ENCODE measurements at regions not wholly inside any gene's neighbourhood (a gene's known extent, or its start where the extent isn't known, plus 50 kb on each side); places are given as distances from the start of the nearest gene placed in this dataset.
A peak's percentile ranks its signal among the peaks of the same experiment; 100 is the strongest.

GRCh38 chrX:143455046-143455445 lies 62.2 kb downstream of the SPANXN3 start:
- no peaks in the 10 kb centered on the region for H3K9me3 ChIP-seq (ENCODE audit: low read depth, low read length)
- TF ChIP-seq POLR2AphosphoS5 (IDR thresholded peaks at IDR 0.05; ENCODE audit: borderline replicate concordance, low read depth, low read length) (no peak), FOXP2 (optimal IDR thresholded peaks at IDR 0.05; ENCODE audit: control extremely low read depth, extremely low read length, insufficient read depth) (no peak)
- no peak overlapping the region for H3K9ac ChIP-seq (ENCODE audit: insufficient read length)
- H3K4me3 ChIP-seq: no peak overlapping the region
- no peak for DNase-seq (ENCODE audit: low read depth, low spot score)
- no peak overlapping the region for H3K27ac ChIP-seq
- H3K36me3 ChIP-seq (ENCODE audit: insufficient read depth, low read length): no peaks in the 10 kb centered on the region

- no peak for TF ChIP-seq POLR2AphosphoS5 (IDR thresholded peaks at IDR 0.05; ENCODE audit: borderline replicate concordance, low read depth, low read length)
- TF ChIP-seq EZH2 (IDR thresholded peaks at IDR 0.05): no peak
- TF ChIP-seq FOXP2 (optimal IDR thresholded peaks at IDR 0.05; ENCODE audit: control extremely low read depth, extremely low read length, insufficient read depth): no peak
These were observed 79.8 kb downstream of the SPANXN3 start for GRCh38 chrX:143437439-143437838.

GRCh38 chrX:143435916-143436315 lies 81.4 kb downstream of the SPANXN3 start:
- no peak for DNase-seq (ENCODE audit: low read depth, low spot score)
- no peaks in the 10 kb centered on the region for H3K9me3 ChIP-seq (ENCODE audit: low read depth, low read length)
- no peak for TF ChIP-seq POLR2AphosphoS5 (IDR thresholded peaks at IDR 0.05; ENCODE audit: borderline replicate concordance, low read depth, low read length)
- TF ChIP-seq EZH2 (IDR thresholded peaks at IDR 0.05): no peak
- TF ChIP-seq FOXP2 (optimal IDR thresholded peaks at IDR 0.05; ENCODE audit: control extremely low read depth, extremely low read length, insufficient read depth): no peak
- no peak overlapping the region for H3K4me3 ChIP-seq
- no peaks in the 10 kb centered on the region for H3K36me3 ChIP-seq (ENCODE audit: insufficient read depth, low read length)
- H3K27ac ChIP-seq: no peak overlapping the region
- H3K9ac ChIP-seq (ENCODE audit: insufficient read length): no peak overlapping the region

More at GRCh38 chrX:143437439-143437838, 79.8 kb downstream of the SPANXN3 start:
- Histone ChIP-seq H3K36me3 (ENCODE audit: insufficient read depth, low read length) (no peaks in the 10 kb centered on the region), H3K4me3 (no peak overlapping the region), H3K27ac (no peak overlapping the region), H3K9ac (ENCODE audit: insufficient read length) (no peak overlapping the region), H3K9me3 (ENCODE audit: low read depth, low read length) (no peaks in the 10 kb centered on the region)
- DNase-seq (ENCODE audit: low read depth, low spot score): peak; percentile 1

GRCh38 chrX:143429811-143430210 lies 87.5 kb downstream of the SPANXN3 start:
- H3K9ac ChIP-seq (ENCODE audit: insufficient read length): no peak overlapping the region
- TF ChIP-seq POLR2AphosphoS5 (IDR thresholded peaks at IDR 0.05; ENCODE audit: borderline replicate concordance, low read depth, low read length) (no peak), FOXP2 (optimal IDR thresholded peaks at IDR 0.05; ENCODE audit: control extremely low read depth, extremely low read length, insufficient read depth) (no peak), EZH2 (IDR thresholded peaks at IDR 0.05) (no peak)
- H3K27ac ChIP-seq: no peak overlapping the region
- no peak overlapping the region for H3K4me3 ChIP-seq
- H3K9me3 ChIP-seq (ENCODE audit: low read depth, low read length): no peaks in the 10 kb centered on the region
- DNase-seq (ENCODE audit: low read depth, low spot score): no peak
- no peaks in the 10 kb centered on the region for H3K36me3 ChIP-seq (ENCODE audit: insufficient read depth, low read length)

GRCh38 chrX:143429131-143429530 lies 88.1 kb downstream of the SPANXN3 start:
- H3K4me3 ChIP-seq: no peak overlapping the region
- no peak overlapping the region for H3K9ac ChIP-seq (ENCODE audit: insufficient read length)
- no peak for DNase-seq (ENCODE audit: low read depth, low spot score)
- H3K36me3 ChIP-seq (ENCODE audit: insufficient read depth, low read length): no peaks in the 10 kb centered on the region
- TF ChIP-seq FOXP2 (optimal IDR thresholded peaks at IDR 0.05; ENCODE audit: control extremely low read depth, extremely low read length, insufficient read depth): no peak
- no peak for TF ChIP-seq POLR2AphosphoS5 (IDR thresholded peaks at IDR 0.05; ENCODE audit: borderline replicate concordance, low read depth, low read length)
- TF ChIP-seq EZH2 (IDR thresholded peaks at IDR 0.05): no peak
- H3K9me3 ChIP-seq (ENCODE audit: low read depth, low read length): no peaks in the 10 kb centered on the region
- no peak overlapping the region for H3K27ac ChIP-seq

- no peak overlapping the region for H3K4me3 ChIP-seq
- DNase-seq (ENCODE audit: low read depth, low spot score): no peak
- H3K36me3 ChIP-seq (ENCODE audit: insufficient read depth, low read length): no peaks in the 10 kb centered on the region
- no peaks in the 10 kb centered on the region for H3K9me3 ChIP-seq (ENCODE audit: low read depth, low read length)
- H3K27ac ChIP-seq: no peak overlapping the region
- no peak for TF ChIP-seq POLR2AphosphoS5 (IDR thresholded peaks at IDR 0.05; ENCODE audit: borderline replicate concordance, low read depth, low read length)
- TF ChIP-seq FOXP2 (optimal IDR thresholded peaks at IDR 0.05; ENCODE audit: control extremely low read depth, extremely low read length, insufficient read depth): no peak
- no peak for TF ChIP-seq EZH2 (IDR thresholded peaks at IDR 0.05)
- no peak overlapping the region for H3K9ac ChIP-seq (ENCODE audit: insufficient read length)
These were observed 116.1 kb downstream of the SPANXN3 start for GRCh38 chrX:143401160-143401559.

GRCh38 chrX:143378851-143379250 lies 138.4 kb downstream of the SPANXN3 start:
- Histone ChIP-seq H3K4me3 (no peak overlapping the region), H3K36me3 (ENCODE audit: insufficient read depth, low read length) (no peaks in the 10 kb centered on the region)
- TF ChIP-seq POLR2AphosphoS5 (IDR thresholded peaks at IDR 0.05; ENCODE audit: borderline replicate concordance, low read depth, low read length): no peak
- TF ChIP-seq EZH2 (IDR thresholded peaks at IDR 0.05): no peak
- no peak for TF ChIP-seq FOXP2 (optimal IDR thresholded peaks at IDR 0.05; ENCODE audit: control extremely low read depth, extremely low read length, insufficient read depth)

GRCh38 chrX:143363419-143363818 lies 153.9 kb downstream of the SPANXN3 start:
- TF ChIP-seq POLR2AphosphoS5 (IDR thresholded peaks at IDR 0.05; ENCODE audit: borderline replicate concordance, low read depth, low read length) (no peak), EZH2 (IDR thresholded peaks at IDR 0.05) (no peak), FOXP2 (optimal IDR thresholded peaks at IDR 0.05; ENCODE audit: control extremely low read depth, extremely low read length, insufficient read depth) (no peak)
- DNase-seq (ENCODE audit: low read depth, low spot score): no peak
- Histone ChIP-seq H3K9ac (ENCODE audit: insufficient read length) (no peak overlapping the region), H3K4me3 (no peak overlapping the region), H3K9me3 (ENCODE audit: low read depth, low read length) (no peaks in the 10 kb centered on the region), H3K27ac (no peak overlapping the region), H3K36me3 (ENCODE audit: insufficient read depth, low read length) (no peaks in the 10 kb centered on the region)

More at GRCh38 chrX:143378851-143379250, 138.4 kb downstream of the SPANXN3 start:
- Histone ChIP-seq H3K9me3 (ENCODE audit: low read depth, low read length) (no peaks in the 10 kb centered on the region), H3K27ac (no peak overlapping the region), H3K9ac (ENCODE audit: insufficient read length) (no peak overlapping the region)
- no peak for DNase-seq (ENCODE audit: low read depth, low spot score)

GRCh38 chrX:143340190-143340589 lies 177.1 kb downstream of the SPANXN3 start:
- no peak for DNase-seq (ENCODE audit: low read depth, low spot score)
- H3K36me3 ChIP-seq (ENCODE audit: insufficient read depth, low read length): no peaks in the 10 kb centered on the region

More at GRCh38 chrX:143340190-143340589, 177.1 kb downstream of the SPANXN3 start:
- no peak overlapping the region for H3K4me3 ChIP-seq
- no peaks in the 10 kb centered on the region for H3K9me3 ChIP-seq (ENCODE audit: low read depth, low read length)
- H3K27ac ChIP-seq: no peak overlapping the region
- no peak overlapping the region for H3K9ac ChIP-seq (ENCODE audit: insufficient read length)
- TF ChIP-seq EZH2 (IDR thresholded peaks at IDR 0.05) (no peak), POLR2AphosphoS5 (IDR thresholded peaks at IDR 0.05; ENCODE audit: borderline replicate concordance, low read depth, low read length) (no peak), FOXP2 (optimal IDR thresholded peaks at IDR 0.05; ENCODE audit: control extremely low read depth, extremely low read length, insufficient read depth) (no peak)
